NCI-H1694 treated with DMSO at 0.1 percent for 48 hours (cell line): ENCODE measurements at regions not wholly inside any gene's neighbourhood (a gene's known extent, or its start where the extent isn't known, plus 50 kb on each side); places are given as distances from the start of the nearest gene placed in this dataset.

Experiments used
- DNase-seq: peaks from one replicate; lab custom pipeline; 2025; lab: John Stamatoyannopoulos, UW

- no peak for DNase-seq
Measured at GRCh38 chr6:67362976-67363375, 1272.1 kb upstream of the ADGRB3 start.

GRCh38 chr6:67361264-67361663, 1273.8 kb upstream of the ADGRB3 start:
- no peak for DNase-seq

- no peak for DNase-seq
Measured at GRCh38 chr6:67358241-67358640, 1276.8 kb upstream of the ADGRB3 start.

- DNase-seq = no peak
Measured at GRCh38 chr6:67353861-67354260, 1281.2 kb upstream of the ADGRB3 start.

- DNase-seq = no peak
Measured at GRCh38 chr6:67352717-67353116, 1282.4 kb upstream of the ADGRB3 start.

GRCh38 chr6:67350729-67351128, 1284.4 kb upstream of the ADGRB3 start:
- no peak for DNase-seq

- DNase-seq = no peak
Measured at GRCh38 chr6:67345946-67346345, 1289.1 kb upstream of the ADGRB3 start.

GRCh38 chr6:67336014-67336413, 1299.1 kb upstream of the ADGRB3 start:
- DNase-seq = no peak

- no peak for DNase-seq
Measured at GRCh38 chr6:67331304-67331703, 1303.8 kb upstream of the ADGRB3 start.

- no peak for DNase-seq
Measured at GRCh38 chr6:67328269-67328668, 1306.8 kb upstream of the ADGRB3 start.

- no peak for DNase-seq
Measured at GRCh38 chr6:67300430-67301040, 1334.5 kb upstream of the ADGRB3 start.

GRCh38 chr6:67292169-67292568, 1342.9 kb upstream of the ADGRB3 start:
- no peak for DNase-seq

GRCh38 chr6:67287566-67287965, 1347.5 kb upstream of the ADGRB3 start:
- no peak for DNase-seq

GRCh38 chr6:67285770-67286495, 1349.1 kb upstream of the ADGRB3 start:
- DNase-seq = no peak

GRCh38 chr6:67277312-67277711, 1357.8 kb upstream of the ADGRB3 start:
- no peak for DNase-seq

- DNase-seq = no peak
Measured at GRCh38 chr6:67265996-67266921, 1368.8 kb upstream of the ADGRB3 start.

- no peak for DNase-seq
Measured at GRCh38 chr6:67252663-67253062, 1382.4 kb upstream of the ADGRB3 start.

- DNase-seq = no peak
Measured at GRCh38 chr6:67248077-67248476, 1387.0 kb upstream of the ADGRB3 start.

GRCh38 chr6:67244037-67244436, 1391.0 kb upstream of the ADGRB3 start:
- DNase-seq = no peak

GRCh38 chr6:67237277-67237676, 1397.8 kb upstream of the ADGRB3 start:
- DNase-seq = no peak

GRCh38 chr6:67231092-67231491, 1404.0 kb upstream of the ADGRB3 start:
- DNase-seq = no peak

GRCh38 chr6:67224989-67225388, 1410.1 kb upstream of the ADGRB3 start:
- DNase-seq = no peak

GRCh38 chr6:67221226-67221625, 1413.9 kb upstream of the ADGRB3 start:
- no peak for DNase-seq
